ENCODE measurements at regions not wholly inside any gene's neighbourhood (a gene's known extent, or its start where the extent isn't known, plus 50 kb on each side); places are given as distances from the start of the nearest gene placed in this dataset.
A peak's percentile ranks its signal among the peaks of the same experiment; 100 is the strongest.
"Not testable (repeated sequence)": the region's sequence is repeated elsewhere in the genome, so short reads cannot be mapped to it uniquely, and the experiment has no call there.

- not testable (repeated sequence) for H3K4me1 ChIP-seq (ENCODE audit: insufficient read depth, poor library complexity, severe bottlenecking); H3K27me3 ChIP-seq (ENCODE audit: insufficient read depth, poor library complexity, severe bottlenecking); DNase-seq (ENCODE audit: low spot score); ATAC-seq (ENCODE audit: low read depth); H3K36me3 ChIP-seq (ENCODE audit: low read depth); H3K9me3 ChIP-seq (ENCODE audit: severe bottlenecking); H3K27ac ChIP-seq (ENCODE audit: poor library complexity, severe bottlenecking); H3K4me3 ChIP-seq (ENCODE audit: severe bottlenecking)
These were observed 54.0 kb upstream of the GPR89A start for GRCh38 chr1:145553795-145554194.

- Histone ChIP-seq H3K27ac (ENCODE audit: poor library complexity, severe bottlenecking) (no peak overlapping the region), H3K4me1 (ENCODE audit: insufficient read depth, poor library complexity, severe bottlenecking) (no peaks in the 10 kb centered on the region), H3K4me3 (ENCODE audit: severe bottlenecking) (no peak overlapping the region), H3K27me3 (ENCODE audit: insufficient read depth, poor library complexity, severe bottlenecking) (no peaks in the 10 kb centered on the region), H3K36me3 (ENCODE audit: low read depth) (no peaks in the 10 kb centered on the region), H3K9me3 (ENCODE audit: severe bottlenecking) (no peaks in the 10 kb centered on the region)
- TF ChIP-seq, protein P1, sequence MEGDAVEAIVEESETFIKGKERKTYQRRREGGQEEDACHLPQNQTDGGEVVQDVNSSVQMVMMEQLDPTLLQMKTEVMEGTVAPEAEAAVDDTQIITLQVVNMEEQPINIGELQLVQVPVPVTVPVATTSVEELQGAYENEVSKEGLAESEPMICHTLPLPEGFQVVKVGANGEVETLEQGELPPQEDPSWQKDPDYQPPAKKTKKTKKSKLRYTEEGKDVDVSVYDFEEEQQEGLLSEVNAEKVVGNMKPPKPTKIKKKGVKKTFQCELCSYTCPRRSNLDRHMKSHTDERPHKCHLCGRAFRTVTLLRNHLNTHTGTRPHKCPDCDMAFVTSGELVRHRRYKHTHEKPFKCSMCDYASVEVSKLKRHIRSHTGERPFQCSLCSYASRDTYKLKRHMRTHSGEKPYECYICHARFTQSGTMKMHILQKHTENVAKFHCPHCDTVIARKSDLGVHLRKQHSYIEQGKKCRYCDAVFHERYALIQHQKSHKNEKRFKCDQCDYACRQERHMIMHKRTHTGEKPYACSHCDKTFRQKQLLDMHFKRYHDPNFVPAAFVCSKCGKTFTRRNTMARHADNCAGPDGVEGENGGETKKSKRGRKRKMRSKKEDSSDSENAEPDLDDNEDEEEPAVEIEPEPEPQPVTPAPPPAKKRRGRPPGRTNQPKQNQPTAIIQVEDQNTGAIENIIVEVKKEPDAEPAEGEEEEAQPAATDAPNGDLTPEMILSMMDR (IDR thresholded peaks at IDR 0.05; ENCODE audit: poor library complexity, severe bottlenecking): no peak
- ATAC-seq (ENCODE audit: low read depth): no peak
- no peak for DNase-seq (ENCODE audit: low spot score)
These were observed 62.7 kb upstream of the GPR89A start for GRCh38 chr1:145545055-145545454.

GRCh38 chr1:145541685-145542084, 66.1 kb upstream of the GPR89A start:
- not testable (repeated sequence) for H3K27ac ChIP-seq (ENCODE audit: poor library complexity, severe bottlenecking); H3K36me3 ChIP-seq (ENCODE audit: low read depth); H3K9me3 ChIP-seq (ENCODE audit: severe bottlenecking); H3K4me1 ChIP-seq (ENCODE audit: insufficient read depth, poor library complexity, severe bottlenecking); DNase-seq (ENCODE audit: low spot score); H3K4me3 ChIP-seq (ENCODE audit: severe bottlenecking); H3K27me3 ChIP-seq (ENCODE audit: insufficient read depth, poor library complexity, severe bottlenecking)
- ATAC-seq (ENCODE audit: low read depth): peak; percentile 35; the same call in 2 of the 3 replicates

- not testable (repeated sequence) for DNase-seq (ENCODE audit: low spot score); H3K9me3 ChIP-seq (ENCODE audit: severe bottlenecking); H3K4me3 ChIP-seq (ENCODE audit: severe bottlenecking); H3K4me1 ChIP-seq (ENCODE audit: insufficient read depth, poor library complexity, severe bottlenecking); H3K27ac ChIP-seq (ENCODE audit: poor library complexity, severe bottlenecking); H3K27me3 ChIP-seq (ENCODE audit: insufficient read depth, poor library complexity, severe bottlenecking); H3K36me3 ChIP-seq (ENCODE audit: low read depth)
- ATAC-seq (ENCODE audit: low read depth): peak; percentile 90
These were observed 66.5 kb upstream of the GPR89A start for GRCh38 chr1:145541246-145541645.

DNA sequence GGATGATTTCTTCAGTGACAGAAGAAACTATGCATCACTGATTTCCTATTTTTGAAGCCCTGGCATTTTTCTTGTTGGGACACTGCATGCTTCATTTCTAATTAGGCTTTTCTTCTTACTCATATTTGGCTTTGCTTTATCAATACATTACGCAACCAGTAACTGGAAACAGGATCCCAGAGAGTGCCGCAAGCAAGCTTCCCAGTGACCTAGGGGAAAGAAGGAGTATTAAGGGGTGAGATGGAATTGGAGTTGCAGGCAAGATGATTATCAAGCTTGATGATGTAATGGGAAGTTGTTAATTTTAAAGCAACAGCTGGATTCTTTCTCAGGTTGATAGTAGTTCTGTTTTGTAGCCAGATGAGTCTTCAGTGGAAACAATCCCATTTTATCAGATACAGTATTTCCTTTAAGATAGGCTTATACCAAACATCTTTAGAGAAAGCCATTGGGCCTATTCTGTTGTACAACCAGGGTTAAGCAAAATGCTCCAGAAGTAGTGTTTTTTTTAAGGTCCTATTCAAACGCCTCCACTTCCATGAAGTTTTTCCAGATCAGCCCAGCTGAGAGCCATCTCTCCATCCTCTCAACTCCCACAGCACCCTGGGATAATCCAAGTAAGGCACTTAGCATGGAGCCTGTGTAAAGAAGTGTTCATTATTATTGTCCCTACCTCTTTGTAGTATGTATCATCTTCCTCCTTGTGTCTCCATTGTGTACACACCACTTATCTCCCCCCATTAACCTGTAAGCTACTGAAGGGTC, 69.5 kb upstream of the GPR89A start:
- H3K27me3 ChIP-seq (ENCODE audit: insufficient read depth, poor library complexity, severe bottlenecking); H3K4me1 ChIP-seq (ENCODE audit: insufficient read depth, poor library complexity, severe bottlenecking); H3K27ac ChIP-seq (ENCODE audit: poor library complexity, severe bottlenecking); H3K9me3 ChIP-seq (ENCODE audit: severe bottlenecking); H3K36me3 ChIP-seq (ENCODE audit: low read depth); DNase-seq (ENCODE audit: low spot score); H3K4me3 ChIP-seq (ENCODE audit: severe bottlenecking): not testable (repeated sequence)
- peak; percentile 6; the same call in 1 of the 3 replicates for ATAC-seq (ENCODE audit: low read depth)

DNA sequence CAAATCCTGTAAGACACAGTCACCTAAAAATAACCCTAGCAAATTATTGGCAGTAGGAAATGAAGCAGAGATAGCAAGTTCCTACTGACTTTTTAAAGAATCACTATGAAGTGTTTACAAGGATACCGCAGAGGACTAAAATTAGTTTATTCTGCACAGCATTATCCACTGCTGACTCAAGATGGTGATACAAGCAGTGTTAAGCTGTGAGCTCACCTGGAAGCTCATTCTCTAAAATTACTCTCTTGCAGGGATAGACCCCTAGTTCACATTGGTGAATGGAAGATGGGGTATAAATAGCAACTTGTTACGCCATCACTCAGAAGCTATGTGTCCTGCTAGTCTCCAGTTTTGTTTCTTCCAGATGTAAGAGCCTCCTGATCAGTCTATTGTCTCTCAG, 70.8 kb upstream of the GPR89A start:
- H3K4me1 ChIP-seq (ENCODE audit: insufficient read depth, poor library complexity, severe bottlenecking); DNase-seq (ENCODE audit: low spot score); H3K4me3 ChIP-seq (ENCODE audit: severe bottlenecking); H3K36me3 ChIP-seq (ENCODE audit: low read depth); H3K27ac ChIP-seq (ENCODE audit: poor library complexity, severe bottlenecking); H3K27me3 ChIP-seq (ENCODE audit: insufficient read depth, poor library complexity, severe bottlenecking); ATAC-seq (ENCODE audit: low read depth); H3K9me3 ChIP-seq (ENCODE audit: severe bottlenecking): not testable (repeated sequence)

DNA sequence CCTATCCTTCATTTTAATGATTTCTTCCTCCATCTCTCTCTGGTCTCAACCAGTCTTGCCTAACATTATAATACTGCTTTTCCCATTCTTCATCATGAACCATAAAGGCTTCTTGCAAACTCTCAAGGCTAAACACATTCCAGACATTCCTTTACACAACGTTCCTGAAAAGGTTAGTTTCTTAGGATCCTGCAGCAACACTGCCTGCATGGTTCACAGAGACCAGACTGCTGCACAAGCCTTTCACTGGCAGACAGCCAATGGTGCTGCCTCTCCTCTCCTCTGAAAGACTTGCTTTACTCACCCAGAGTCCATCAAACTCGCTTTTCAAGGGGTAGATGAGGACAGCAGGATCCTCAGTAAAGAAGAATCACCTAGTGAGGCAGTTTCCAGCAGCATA, 72.3 kb upstream of the GPR89A start:
- H3K27ac ChIP-seq (ENCODE audit: poor library complexity, severe bottlenecking); H3K36me3 ChIP-seq (ENCODE audit: low read depth); H3K4me1 ChIP-seq (ENCODE audit: insufficient read depth, poor library complexity, severe bottlenecking); H3K27me3 ChIP-seq (ENCODE audit: insufficient read depth, poor library complexity, severe bottlenecking); H3K4me3 ChIP-seq (ENCODE audit: severe bottlenecking); H3K9me3 ChIP-seq (ENCODE audit: severe bottlenecking): not testable (repeated sequence)
- ATAC-seq (ENCODE audit: low read depth) (peak; percentile 84), DNase-seq (ENCODE audit: low spot score) (peak; percentile 70)

GRCh38 chr1:145528068-145528564, 79.7 kb upstream of the GPR89A start:
- ATAC-seq (ENCODE audit: low read depth); DNase-seq (ENCODE audit: low spot score); H3K36me3 ChIP-seq (ENCODE audit: low read depth); H3K9me3 ChIP-seq (ENCODE audit: severe bottlenecking); H3K27me3 ChIP-seq (ENCODE audit: insufficient read depth, poor library complexity, severe bottlenecking); H3K27ac ChIP-seq (ENCODE audit: poor library complexity, severe bottlenecking); H3K4me3 ChIP-seq (ENCODE audit: severe bottlenecking); H3K4me1 ChIP-seq (ENCODE audit: insufficient read depth, poor library complexity, severe bottlenecking): not testable (repeated sequence)

DNA sequence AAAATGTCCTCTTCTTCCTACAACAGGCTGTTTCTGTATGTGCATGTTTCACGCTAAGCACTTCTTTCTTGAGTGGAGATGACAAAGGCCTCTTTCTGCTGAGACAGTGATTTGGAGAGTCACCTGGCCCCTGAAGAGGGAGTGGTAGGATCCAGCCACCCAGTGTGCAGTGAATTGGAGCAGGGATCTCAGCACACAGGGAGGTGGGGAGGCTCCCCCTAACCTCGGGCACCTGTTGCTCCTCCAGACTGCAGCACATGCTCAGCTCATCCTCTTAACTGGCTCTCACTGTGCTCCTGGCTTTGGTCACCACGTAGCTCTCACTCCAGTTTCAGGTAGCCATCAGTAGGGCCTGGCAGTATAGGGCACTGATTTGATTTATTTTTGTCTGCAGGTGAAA, 87.6 kb upstream of the GPR89A start:
- H3K36me3 ChIP-seq (ENCODE audit: low read depth); H3K4me3 ChIP-seq (ENCODE audit: severe bottlenecking); H3K27ac ChIP-seq (ENCODE audit: poor library complexity, severe bottlenecking); ATAC-seq (ENCODE audit: low read depth); H3K4me1 ChIP-seq (ENCODE audit: insufficient read depth, poor library complexity, severe bottlenecking); H3K9me3 ChIP-seq (ENCODE audit: severe bottlenecking); DNase-seq (ENCODE audit: low spot score); H3K27me3 ChIP-seq (ENCODE audit: insufficient read depth, poor library complexity, severe bottlenecking): not testable (repeated sequence)

GRCh38 chr1:145519302-145519701, 88.5 kb upstream of the GPR89A start:
- H3K4me1 ChIP-seq (ENCODE audit: insufficient read depth, poor library complexity, severe bottlenecking); H3K9me3 ChIP-seq (ENCODE audit: severe bottlenecking); H3K36me3 ChIP-seq (ENCODE audit: low read depth); H3K27ac ChIP-seq (ENCODE audit: poor library complexity, severe bottlenecking); DNase-seq (ENCODE audit: low spot score); H3K27me3 ChIP-seq (ENCODE audit: insufficient read depth, poor library complexity, severe bottlenecking); ATAC-seq (ENCODE audit: low read depth); H3K4me3 ChIP-seq (ENCODE audit: severe bottlenecking): not testable (repeated sequence)

- not testable (repeated sequence) for ATAC-seq (ENCODE audit: low read depth); H3K9me3 ChIP-seq (ENCODE audit: severe bottlenecking); H3K4me3 ChIP-seq (ENCODE audit: severe bottlenecking); H3K36me3 ChIP-seq (ENCODE audit: low read depth); H3K4me1 ChIP-seq (ENCODE audit: insufficient read depth, poor library complexity, severe bottlenecking); DNase-seq (ENCODE audit: low spot score); H3K27ac ChIP-seq (ENCODE audit: poor library complexity, severe bottlenecking); H3K27me3 ChIP-seq (ENCODE audit: insufficient read depth, poor library complexity, severe bottlenecking)
These were observed 87.6 kb upstream of the NBPF20 start for GRCh38 chr1:145513017-145513416.
